ENCODE measurements at regions not wholly inside any gene's neighbourhood (a gene's known extent, or its start where the extent isn't known, plus 50 kb on each side); places are given as distances from the start of the nearest gene placed in this dataset.
A peak's percentile ranks its signal among the peaks of the same experiment; 100 is the strongest.

DNA sequence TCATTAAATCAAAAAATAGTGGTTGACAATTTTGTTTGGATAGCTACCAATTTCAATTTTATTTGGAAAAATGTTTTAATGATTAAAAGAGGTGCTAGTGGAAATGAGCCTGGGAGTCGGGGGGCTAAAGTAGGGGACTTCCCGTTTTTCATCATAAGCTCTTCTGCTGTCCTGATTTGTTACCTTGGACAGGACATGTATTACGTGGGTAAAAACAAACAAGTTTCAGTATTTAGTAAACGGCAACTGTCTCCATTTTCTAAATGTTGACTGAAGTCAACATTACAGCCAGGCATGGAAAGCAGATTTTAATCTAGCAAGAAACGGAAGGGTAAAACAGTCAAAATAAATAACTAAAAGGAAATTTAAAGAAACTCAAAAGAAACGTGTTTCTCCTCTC is 212.3 kb upstream of the GRAMD2B start:
- DNase-seq (ENCODE audit: low spot score): no peak

GRCh38 chr5:126219616-126220015 is 203.6 kb upstream of the GRAMD2B start:
- DNase-seq (ENCODE audit: low spot score): no peak

- DNase-seq (ENCODE audit: low spot score): no peak
Measured at GRCh38 chr5:126220725-126221124, 202.5 kb upstream of the GRAMD2B start.

GRCh38 chr5:126228934-126229333 is 194.3 kb upstream of the GRAMD2B start:
- no peak for DNase-seq (ENCODE audit: low spot score)

DNA sequence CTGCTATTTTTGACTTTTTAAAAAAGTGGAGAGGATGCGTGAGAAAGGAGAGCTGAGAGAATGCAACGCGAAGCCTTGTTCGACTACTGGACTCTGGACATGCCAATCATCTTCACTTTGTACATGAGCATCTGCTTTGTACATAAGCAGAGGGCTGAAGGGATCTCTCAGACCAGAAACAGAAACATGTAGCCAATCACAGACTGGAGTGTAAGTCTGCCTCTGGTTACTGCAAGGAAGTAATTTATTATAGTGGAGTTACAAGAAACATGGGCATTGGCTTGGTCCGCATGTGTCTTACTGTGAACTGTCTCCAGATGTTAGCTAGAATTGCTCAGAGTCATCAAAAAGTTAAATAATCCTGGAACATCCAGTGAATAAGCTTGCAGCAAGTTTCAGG is 190.0 kb upstream of the GRAMD2B start:
- DNase-seq (ENCODE audit: low spot score): no peak

GRCh38 chr5:126234563-126235195 is 188.5 kb upstream of the GRAMD2B start:
- DNase-seq (ENCODE audit: low spot score): peak; percentile 56

DNA sequence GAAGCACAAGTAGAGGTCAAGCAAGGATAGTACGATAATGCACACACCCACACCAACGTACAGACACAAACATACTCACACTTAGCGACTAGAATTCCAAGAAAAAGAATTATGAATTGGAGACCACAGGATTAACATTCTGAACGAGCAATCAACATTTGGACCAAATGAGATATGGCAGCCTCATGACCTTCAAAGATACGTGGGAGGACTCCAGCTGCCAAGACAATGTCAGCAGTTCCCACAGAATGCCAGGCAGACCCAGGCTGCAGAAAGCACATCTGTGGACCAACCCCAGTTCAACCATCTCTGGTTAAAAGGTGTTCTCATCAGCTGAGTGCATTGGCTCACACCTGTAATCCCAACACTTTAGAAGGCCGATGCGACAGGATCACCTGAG is 187.6 kb upstream of the GRAMD2B start:
- DNase-seq (ENCODE audit: low spot score): no peak

- no peak for DNase-seq (ENCODE audit: low spot score)
Measured at GRCh38 chr5:126236994-126237393, 186.2 kb upstream of the GRAMD2B start.

DNA sequence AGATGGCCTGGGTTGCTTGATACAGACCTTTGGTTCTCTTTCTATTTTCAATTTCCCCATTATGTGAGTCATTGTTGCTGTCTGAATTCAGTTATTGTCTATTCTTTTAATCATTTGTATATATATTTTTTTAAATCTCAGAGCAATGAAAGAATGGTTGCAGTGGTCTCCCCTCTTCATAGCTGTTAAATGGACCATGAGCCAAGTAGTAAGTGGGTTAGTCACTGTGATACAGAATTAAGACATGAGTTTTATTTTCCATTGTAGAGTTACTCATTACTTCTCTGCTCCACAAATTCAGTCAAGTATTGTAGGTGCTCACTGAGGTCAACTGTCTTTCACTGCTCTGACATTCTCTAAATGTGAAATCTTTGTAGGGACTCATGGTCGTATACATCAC is 174.6 kb upstream of the GRAMD2B start:
- DNase-seq (ENCODE audit: low spot score): no peak

DNA sequence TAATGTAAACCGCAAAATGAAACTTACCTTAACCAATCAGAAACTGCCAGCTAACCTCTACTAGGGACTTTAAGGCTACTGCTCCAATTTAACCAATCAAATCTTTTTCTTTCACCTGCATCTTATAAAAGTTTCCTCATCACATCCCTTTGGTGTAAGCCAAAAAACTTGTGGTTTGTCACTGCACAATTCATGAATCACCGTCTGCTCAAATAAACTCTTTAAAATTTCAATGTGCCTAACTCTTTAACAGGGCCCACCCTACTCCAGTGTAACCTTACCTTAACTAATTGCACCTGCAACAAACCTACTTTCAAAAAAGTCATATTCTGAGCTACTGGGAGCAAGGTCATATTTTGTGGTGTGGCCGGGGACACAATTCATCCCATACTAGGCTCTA is 172.2 kb upstream of the GRAMD2B start:
- no peak for DNase-seq (ENCODE audit: low spot score)

- no peak for DNase-seq (ENCODE audit: low spot score)
Measured at GRCh38 chr5:126253406-126253805, 169.8 kb upstream of the GRAMD2B start.

DNA sequence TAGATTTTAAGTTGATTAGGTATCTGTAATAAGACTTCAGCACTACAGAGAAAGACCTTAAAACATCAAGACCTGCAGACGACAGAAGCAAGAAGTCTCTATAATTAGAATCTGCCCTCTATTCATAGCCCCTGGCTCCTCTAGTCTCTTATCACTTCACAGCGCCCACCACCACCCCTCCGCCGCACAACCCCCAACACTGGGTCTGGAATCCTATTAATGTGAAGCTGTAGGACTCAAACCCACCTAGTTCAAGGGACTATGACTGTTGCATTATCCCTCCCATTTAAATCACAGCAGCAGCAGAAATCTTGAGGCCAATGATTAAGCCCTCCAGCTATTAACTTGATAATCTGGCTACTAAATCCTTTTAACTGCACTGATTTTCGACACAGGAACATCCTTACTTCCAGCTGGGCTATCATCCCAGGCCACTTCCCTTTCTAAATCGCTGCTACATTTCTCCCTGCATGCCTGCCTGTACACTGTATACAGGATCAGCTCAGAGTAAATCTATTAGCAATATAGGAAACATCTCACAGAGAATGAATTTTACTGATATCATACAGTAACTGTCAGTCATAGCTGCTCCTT is 159.5 kb upstream of the GRAMD2B start:
- DNase-seq (ENCODE audit: low spot score): no peak

GRCh38 chr5:126265917-126266316 is 157.3 kb upstream of the GRAMD2B start:
- DNase-seq (ENCODE audit: low spot score): no peak

DNA sequence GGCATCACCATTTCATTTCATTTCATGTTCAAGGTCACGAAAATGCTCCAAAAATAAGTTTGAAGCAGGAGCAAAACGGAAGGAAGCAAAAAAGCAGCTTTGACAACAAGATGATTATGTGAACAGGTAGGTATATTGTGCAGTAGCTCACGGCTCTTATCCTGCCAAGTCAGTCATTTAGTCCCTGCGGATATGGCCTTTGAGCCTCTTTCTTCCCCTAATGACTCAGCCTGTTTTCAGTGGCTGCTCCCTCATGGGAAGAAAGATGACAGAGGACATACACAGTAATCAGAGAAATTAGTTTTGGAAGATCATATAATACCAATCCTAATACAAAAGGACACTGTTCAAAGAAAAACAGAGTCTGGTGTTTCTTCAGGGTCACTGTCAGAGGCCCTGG is 155.8 kb upstream of the GRAMD2B start:
- no peak for DNase-seq (ENCODE audit: low spot score)

GRCh38 chr5:126268697-126269315 is 154.4 kb upstream of the GRAMD2B start:
- no peak for DNase-seq (ENCODE audit: low spot score)

- DNase-seq (ENCODE audit: low spot score): no peak
Measured at GRCh38 chr5:126269511-126269910, 153.7 kb upstream of the GRAMD2B start.

GRCh38 chr5:126271141-126271540 is 152.1 kb upstream of the GRAMD2B start:
- DNase-seq (ENCODE audit: low spot score): no peak

DNA sequence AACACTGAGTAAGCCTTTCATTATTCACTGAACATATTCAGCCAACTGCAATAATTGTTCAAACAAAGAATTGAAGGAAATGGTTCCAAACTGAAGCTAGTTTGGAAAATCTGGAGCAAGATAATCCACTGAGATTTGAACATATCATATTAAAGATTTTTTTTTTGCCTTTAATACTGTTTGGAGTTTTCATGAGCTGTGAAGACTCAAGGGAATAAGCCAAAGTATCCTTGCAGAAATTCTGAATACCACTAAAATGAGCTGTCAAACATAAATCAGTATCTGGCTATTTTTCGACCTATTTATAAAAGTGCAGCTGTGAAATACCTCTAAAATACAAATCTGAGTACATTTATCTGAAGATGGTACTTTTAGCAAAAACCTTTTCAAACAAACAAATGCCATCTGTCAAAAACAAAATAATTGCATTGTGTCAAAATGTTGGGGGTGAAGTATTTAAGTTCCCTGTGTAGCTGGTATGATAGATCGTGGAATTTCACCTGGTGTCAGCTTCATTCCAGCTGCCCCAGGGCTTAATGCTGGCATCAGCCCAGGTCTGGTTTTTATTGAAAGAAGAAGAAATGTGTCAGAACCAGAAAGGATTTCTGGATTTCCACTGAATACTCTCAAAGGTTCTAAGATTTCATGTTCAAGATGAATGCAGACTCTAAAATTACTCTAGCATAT is 149.0 kb upstream of the GRAMD2B start:
- DNase-seq (ENCODE audit: low spot score): no peak

DNA sequence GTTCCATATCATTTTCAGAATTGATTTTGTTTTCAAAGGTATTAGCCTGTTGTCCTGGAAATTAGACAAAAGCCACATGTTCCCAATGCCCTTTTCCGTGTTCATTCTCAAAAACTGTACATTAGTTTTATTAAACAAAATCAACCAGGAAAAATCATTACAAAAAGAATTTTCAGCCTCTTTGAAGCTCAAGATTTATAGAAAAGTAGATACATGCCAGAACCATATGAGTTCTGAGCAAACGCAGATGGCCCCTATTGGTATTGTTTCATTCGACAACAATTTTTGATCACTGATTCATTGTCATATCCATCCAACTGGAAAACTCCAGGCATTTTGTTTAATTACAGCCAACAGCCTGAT is 148.5 kb upstream of the GRAMD2B start:
- no peak for DNase-seq (ENCODE audit: low spot score)

DNA sequence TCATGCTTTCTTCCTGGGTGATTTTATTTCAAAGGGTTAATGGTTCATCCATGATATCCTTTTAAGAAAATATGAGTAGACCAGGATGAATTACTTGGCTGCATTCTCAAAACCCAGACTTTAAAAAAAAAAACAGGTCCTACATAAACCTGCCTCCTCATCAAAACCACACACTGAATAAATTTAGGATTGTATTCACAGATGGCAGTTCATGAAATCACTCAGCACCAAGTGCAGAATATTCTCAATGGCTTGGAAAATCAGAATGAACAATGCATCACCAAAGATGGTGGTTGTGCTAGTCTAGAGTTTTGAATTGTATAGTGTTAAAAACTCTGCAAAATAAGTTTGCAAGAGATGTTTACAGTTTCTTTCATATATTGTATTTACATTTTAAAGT is 145.4 kb upstream of the GRAMD2B start:
- DNase-seq (ENCODE audit: low spot score): no peak

GRCh38 chr5:126280343-126280742 is 142.9 kb upstream of the GRAMD2B start:
- no peak for DNase-seq (ENCODE audit: low spot score)

DNA sequence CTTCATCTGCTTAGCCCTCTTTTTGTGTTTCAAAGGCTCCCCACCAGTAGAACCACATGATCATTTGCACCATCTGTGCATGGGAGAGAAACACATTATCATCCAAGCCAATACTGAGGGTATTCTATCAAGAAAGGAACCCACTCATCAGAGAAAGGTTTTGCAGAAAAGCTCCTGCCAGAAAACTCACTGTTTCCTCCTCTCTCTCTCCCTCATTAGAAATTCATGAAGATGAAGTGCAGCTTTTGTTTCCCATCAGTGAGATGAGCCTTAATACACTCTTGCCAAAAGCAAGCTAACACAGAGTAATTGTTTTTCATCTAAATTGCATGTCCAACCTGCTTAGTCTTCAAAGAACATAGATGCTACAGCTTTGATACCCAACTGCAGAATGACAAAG is 142.4 kb upstream of the GRAMD2B start:
- no peak for DNase-seq (ENCODE audit: low spot score)

All from H4 (cell line).